ENCODE measurements at regions not wholly inside any gene's neighbourhood (a gene's known extent, or its start where the extent isn't known, plus 50 kb on each side); places are given as distances from the start of the nearest gene placed in this dataset.
A peak's percentile ranks its signal among the peaks of the same experiment; 100 is the strongest.

DNA sequence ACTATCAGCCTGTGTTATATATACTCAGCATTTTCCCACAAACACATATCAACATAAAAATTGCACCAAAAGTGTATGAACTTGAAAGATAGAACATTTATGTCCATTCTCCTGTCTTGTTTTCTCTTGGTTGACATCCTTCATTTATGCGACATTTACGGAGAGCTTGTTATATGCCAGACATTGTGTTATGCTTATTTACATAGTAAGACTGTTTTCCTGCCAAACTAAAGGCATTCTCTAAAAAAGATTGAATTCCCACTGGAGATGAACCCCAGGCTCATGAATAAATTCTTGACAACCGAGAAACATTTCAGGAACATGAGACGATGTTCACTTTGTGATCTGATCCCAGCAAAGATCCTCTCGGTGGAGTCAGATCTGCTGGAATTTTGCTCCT lies 131.0 kb downstream of the RAP2A start:
- DNase-seq: no peak

DNA sequence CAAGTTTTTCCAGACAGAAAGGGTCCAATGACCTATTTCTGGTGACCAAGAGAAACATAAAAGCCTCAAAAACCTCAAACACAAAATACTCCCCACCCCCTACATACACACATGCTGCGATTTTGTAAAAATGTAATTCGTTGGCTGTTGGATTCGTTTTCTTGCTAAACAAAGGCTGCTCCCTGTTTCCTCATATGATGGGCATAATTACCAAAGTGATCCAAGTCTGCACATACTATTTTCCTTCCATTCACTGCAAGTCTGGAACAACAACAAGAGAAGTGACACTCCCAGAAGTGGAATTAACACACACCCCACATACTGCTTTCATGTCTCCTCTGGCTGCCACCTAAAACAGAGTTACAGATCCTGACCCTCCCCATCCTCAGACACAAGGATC lies 131.9 kb downstream of the RAP2A start:
- DNase-seq: no peak

DNA sequence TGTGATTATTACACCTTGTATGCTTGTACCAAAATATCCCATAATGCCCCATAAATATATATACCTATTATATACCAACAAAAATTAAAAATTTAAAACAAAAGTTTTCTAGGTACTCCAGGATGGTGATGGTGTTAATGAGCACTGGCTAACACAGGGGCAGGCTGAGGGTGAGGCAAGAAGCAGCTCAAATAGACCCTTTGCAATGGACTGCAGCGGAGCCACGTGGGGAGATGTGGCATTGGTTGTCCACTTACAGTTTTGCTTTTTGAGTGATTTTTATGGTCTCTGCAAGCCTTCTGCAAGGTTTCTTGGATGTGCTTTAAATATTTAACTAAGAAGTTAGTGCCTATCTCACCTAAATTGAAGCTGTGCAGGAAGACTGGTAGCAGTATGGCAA lies 132.9 kb downstream of the RAP2A start:
- DNase-seq: no peak

- DNase-seq: peak; percentile 46
Observed at GRCh38 chr13:97567510-97568243, 133.7 kb downstream of the RAP2A start.

GRCh38 chr13:97568850-97569249 lies 134.9 kb downstream of the RAP2A start:
- no peak for DNase-seq

GRCh38 chr13:97569841-97570240 lies 135.9 kb downstream of the RAP2A start:
- no peak for DNase-seq

GRCh38 chr13:97570442-97570841 lies 136.5 kb downstream of the RAP2A start:
- DNase-seq: no peak

- peak; percentile 52 for DNase-seq
Observed at GRCh38 chr13:97573011-97573410, 139.0 kb downstream of the RAP2A start.

GRCh38 chr13:97574926-97575325 lies 141.0 kb downstream of the RAP2A start:
- DNase-seq: peak; percentile 33

GRCh38 chr13:97577026-97577425 lies 143.1 kb downstream of the RAP2A start:
- no peak for DNase-seq

- no peak for DNase-seq
Observed at GRCh38 chr13:97582170-97582569, 148.2 kb downstream of the RAP2A start.

GRCh38 chr13:97583907-97584497 lies 150.0 kb downstream of the RAP2A start:
- no peak for DNase-seq

- no peak for DNase-seq
Observed at GRCh38 chr13:97586941-97587340, 153.0 kb downstream of the RAP2A start.

GRCh38 chr13:97588993-97589392 lies 155.0 kb downstream of the RAP2A start:
- no peak for DNase-seq

GRCh38 chr13:97600458-97601075 lies 166.6 kb downstream of the RAP2A start:
- DNase-seq: peak; percentile 76

GRCh38 chr13:97615266-97615665 lies 181.3 kb downstream of the RAP2A start:
- DNase-seq: no peak

- DNase-seq: no peak
Observed at GRCh38 chr13:97616385-97616784, 182.4 kb downstream of the RAP2A start.

- DNase-seq: no peak
Observed at GRCh38 chr13:97621025-97621424, 187.1 kb downstream of the RAP2A start.

- DNase-seq: no peak
Observed at GRCh38 chr13:97621631-97622030, 187.7 kb downstream of the RAP2A start.

- DNase-seq: peak; percentile 93
Observed at GRCh38 chr13:97627566-97627965, 193.6 kb downstream of the RAP2A start.

DNA sequence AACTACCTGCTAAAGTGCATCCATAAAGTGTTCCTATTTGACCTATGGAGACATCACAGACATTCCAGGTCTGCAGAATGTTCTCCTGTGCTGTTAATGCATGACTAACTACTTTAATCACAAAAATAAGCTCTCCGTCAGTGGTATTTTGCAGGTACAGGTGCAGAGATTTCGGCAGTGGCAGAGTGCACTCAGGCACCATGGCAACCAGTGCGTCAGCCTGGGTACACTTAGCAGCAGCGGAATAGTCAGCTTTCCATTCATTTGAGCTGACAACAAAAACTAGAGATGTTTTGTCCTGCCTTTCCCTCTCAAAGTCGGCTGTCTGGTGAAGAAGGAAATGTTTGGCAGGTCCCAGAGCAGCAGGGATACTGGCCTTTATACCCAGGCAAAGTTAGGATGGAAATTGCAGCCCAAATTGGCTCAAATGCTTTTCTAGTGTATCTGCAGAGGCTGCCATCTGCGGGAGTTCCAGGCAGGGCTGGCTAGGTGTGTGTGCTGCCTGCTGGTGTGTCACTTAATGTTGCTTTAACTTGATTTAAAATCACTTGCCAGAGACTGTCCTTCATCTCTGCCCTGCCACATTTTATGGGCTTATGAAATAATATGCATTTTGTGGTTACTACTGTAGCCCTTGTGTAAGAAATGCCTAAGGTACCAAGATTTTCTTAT lies 195.8 kb downstream of the RAP2A start:
- no peak for DNase-seq

GRCh38 chr13:97630725-97631124 lies 196.8 kb downstream of the RAP2A start:
- no peak for DNase-seq

GRCh38 chr13:97631158-97631557 lies 197.2 kb downstream of the RAP2A start:
- DNase-seq: no peak

DNA sequence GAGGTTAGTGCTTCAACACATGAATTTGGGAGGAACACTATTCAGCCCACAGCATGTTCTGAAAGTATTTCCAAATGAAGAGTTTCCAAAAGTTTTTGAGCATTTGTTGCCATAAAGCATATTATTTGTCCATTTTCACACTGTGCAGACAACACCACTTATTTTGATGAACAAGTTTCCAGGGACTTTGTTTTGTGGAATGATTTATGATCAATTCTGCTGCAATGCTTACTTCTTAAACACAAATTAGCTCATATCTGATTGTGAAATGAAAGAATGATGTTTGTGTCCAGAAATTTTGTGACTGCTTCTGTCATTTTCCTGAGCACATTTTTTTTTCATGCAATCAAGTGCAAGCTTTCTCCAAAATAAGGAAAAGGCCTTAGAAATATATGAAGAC lies 205.3 kb downstream of the RAP2A start:
- no peak for DNase-seq
